Endodermal cell (in vitro differentiated cells): ENCODE measurements at regions not wholly inside any gene's neighbourhood (a gene's known extent, or its start where the extent isn't known, plus 50 kb on each side); places are given as distances from the start of the nearest gene placed in this dataset.

Experiments
- DNase-seq: peaks from one replicate; pipeline ENCODE4 v3.0.0-alpha.2; 2017
- H3K27ac ChIP-seq: 2 replicates; pipeline ENCODE4 v1.5.1; 2013; ENCODE audit warnings: mild to moderate bottlenecking, low read depth, low read length, moderate library complexity
- H3K27me3 ChIP-seq: 2 replicates; pipeline ENCODE4 v1.6.1; 2013; ENCODE audit warnings: mild to moderate bottlenecking, low read length, moderate library complexity; ENCODE audit not compliant: insufficient read depth, control insufficient read depth, poor library complexity, severe bottlenecking
- H3K36me3 ChIP-seq: 2 replicates; pipeline ENCODE4 v1.7.0; 2013; ENCODE audit warnings: mild to moderate bottlenecking, low read length, moderate library complexity; ENCODE audit not compliant: control insufficient read depth, insufficient read depth
- H3K4me1 ChIP-seq: one replicate; pipeline ENCODE4 v1.7.0; 2013; ENCODE audit warnings: low read length; ENCODE audit not compliant: control insufficient read depth, insufficient read depth
- H3K4me3 ChIP-seq: 2 replicates; pipeline ENCODE4 v1.5.1; 2013; ENCODE audit warnings: mild to moderate bottlenecking, low read length, moderate library complexity
- H3K9ac ChIP-seq: 2 replicates; pipeline ENCODE4 v1.6.1; 2013; ENCODE audit warnings: mild to moderate bottlenecking, low read length, moderate library complexity; ENCODE audit not compliant: poor library complexity, severe bottlenecking; ENCODE audit errors: extremely low read depth
- H3K9me3 ChIP-seq: 2 replicates; pipeline ENCODE4 v1.6.1; 2013; ENCODE audit warnings: mild to moderate bottlenecking, low read length, moderate library complexity; ENCODE audit not compliant: control insufficient read depth
- H3K27ac Mint-ChIP-seq: 2 replicates; pipeline ENCODE4 v1.8.0; 2020; ENCODE audit warnings: mixed read lengths
- H3K27me3 Mint-ChIP-seq: 2 replicates; pipeline ENCODE4 v1.8.0; 2021; ENCODE audit warnings: mild to moderate bottlenecking, mixed read lengths; ENCODE audit not compliant: insufficient read depth
- H3K36me3 Mint-ChIP-seq: 2 replicates; pipeline ENCODE4 v1.8.0; 2020; ENCODE audit warnings: low read depth, mixed read lengths
- H3K4me1 Mint-ChIP-seq: 2 replicates; pipeline ENCODE4 v1.8.0; 2020; ENCODE audit warnings: mixed read lengths
- H3K4me3 Mint-ChIP-seq: 2 replicates; pipeline ENCODE4 v1.8.0; 2020; ENCODE audit warnings: mild to moderate bottlenecking, moderate library complexity, mixed read lengths
- H3K9me3 Mint-ChIP-seq: 2 replicates; pipeline ENCODE4 v1.8.0; 2020; ENCODE audit warnings: mild to moderate bottlenecking, mixed read lengths
- WGBS, 2 experiments: methylation state at CpG; one replicate each; pipeline versions ENCODE4 v1.1.5 to v1.1.7; 2013; ENCODE audit warnings: missing lambda C conversion rate in 2 of 2, mixed read lengths in 1 of 2; ENCODE audit not compliant: insufficient coverage in 1 of 2, insufficient read length in 1 of 2; 5-methylcytosine and 5-hydroxymethylcytosine counted together
- TF ChIP-seq, protein P1 (sequence below): fragments of 200-600 bp; sonication (generic); conservative IDR thresholded peaks from 2 replicates; pipeline ENCODE4 v1.5.0; 2021; ENCODE audit warnings: antibody characterized with exemption, mild to moderate bottlenecking

DNA sequence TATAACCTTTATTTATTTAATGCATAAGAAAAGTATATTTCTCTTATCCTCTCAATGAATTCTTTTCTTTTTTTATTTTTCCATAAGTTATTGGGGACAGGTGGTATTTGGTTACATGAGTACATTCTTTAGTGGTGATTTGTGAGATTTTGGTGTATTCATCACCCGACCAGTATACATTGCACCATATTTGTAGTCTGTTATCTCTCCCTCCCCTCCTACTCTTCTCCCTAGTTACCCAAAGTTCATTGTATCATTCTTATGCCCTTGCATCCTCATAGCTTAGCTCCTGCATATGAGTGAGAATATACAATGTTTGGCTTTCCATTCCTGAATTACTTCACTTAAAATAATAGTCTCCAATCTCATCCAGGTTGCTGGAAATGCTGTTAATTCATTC lies 1900.0 kb upstream of the SEL1L start:
- Histone ChIP-seq H3K27me3 (no peaks in the 10 kb centered on the region), H3K9me3 (no peaks in the 10 kb centered on the region), H3K36me3 (no peaks in the 10 kb centered on the region), H3K4me1 (no peaks in the 10 kb centered on the region), H3K4me3 (no peak overlapping the region), H3K9ac (no peak overlapping the region), H3K27ac (no peak overlapping the region)
- no peaks in the 10 kb centered on the region for H3K9me3 Mint-ChIP-seq
- no peaks in the 10 kb centered on the region for H3K27me3 Mint-ChIP-seq
- no peak overlapping the region for H3K4me3 Mint-ChIP-seq
- H3K4me1 Mint-ChIP-seq: no peaks in the 10 kb centered on the region
- no peak for DNase-seq
- 83% methylated on average over 1 of the region's 1 CpG; no CpG with 5 or more reads in 1 of the 2 experiments for WGBS, 2 experiments
- TF ChIP-seq, protein P1, sequence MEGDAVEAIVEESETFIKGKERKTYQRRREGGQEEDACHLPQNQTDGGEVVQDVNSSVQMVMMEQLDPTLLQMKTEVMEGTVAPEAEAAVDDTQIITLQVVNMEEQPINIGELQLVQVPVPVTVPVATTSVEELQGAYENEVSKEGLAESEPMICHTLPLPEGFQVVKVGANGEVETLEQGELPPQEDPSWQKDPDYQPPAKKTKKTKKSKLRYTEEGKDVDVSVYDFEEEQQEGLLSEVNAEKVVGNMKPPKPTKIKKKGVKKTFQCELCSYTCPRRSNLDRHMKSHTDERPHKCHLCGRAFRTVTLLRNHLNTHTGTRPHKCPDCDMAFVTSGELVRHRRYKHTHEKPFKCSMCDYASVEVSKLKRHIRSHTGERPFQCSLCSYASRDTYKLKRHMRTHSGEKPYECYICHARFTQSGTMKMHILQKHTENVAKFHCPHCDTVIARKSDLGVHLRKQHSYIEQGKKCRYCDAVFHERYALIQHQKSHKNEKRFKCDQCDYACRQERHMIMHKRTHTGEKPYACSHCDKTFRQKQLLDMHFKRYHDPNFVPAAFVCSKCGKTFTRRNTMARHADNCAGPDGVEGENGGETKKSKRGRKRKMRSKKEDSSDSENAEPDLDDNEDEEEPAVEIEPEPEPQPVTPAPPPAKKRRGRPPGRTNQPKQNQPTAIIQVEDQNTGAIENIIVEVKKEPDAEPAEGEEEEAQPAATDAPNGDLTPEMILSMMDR: no peak
- no peaks in the 10 kb centered on the region for H3K36me3 Mint-ChIP-seq
- no peak overlapping the region for H3K27ac Mint-ChIP-seq

DNA sequence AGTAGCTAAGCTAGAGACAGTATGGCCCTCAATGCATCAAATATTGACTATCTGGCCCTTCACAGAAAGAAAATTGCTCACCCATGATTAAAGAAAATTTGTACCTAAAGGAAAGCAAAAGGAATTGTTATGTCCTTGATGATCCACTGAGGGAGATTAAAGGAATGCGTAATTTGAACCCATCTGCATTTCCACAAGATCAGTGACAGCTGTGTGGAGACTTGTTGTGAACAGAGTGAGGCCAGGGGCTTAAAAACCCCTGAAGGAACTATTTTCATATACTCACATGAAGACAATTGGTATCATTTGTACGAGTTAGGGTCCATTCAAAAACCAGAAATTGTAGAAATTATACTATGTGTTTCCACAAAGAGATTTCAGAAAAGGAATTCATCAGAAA lies 1908.1 kb upstream of the SEL1L start:
- Mint-ChIP-seq H3K9me3 (no peaks in the 10 kb centered on the region), H3K4me3 (no peak overlapping the region), H3K36me3 (no peaks in the 10 kb centered on the region), H3K27ac (no peak overlapping the region), H3K27me3 (no peaks in the 10 kb centered on the region), H3K4me1 (peaks cover 3% of the 10 kb centered on the region)
- TF ChIP-seq, protein P1: no peak
- H3K4me1 ChIP-seq: no peaks in the 10 kb centered on the region
- no peak overlapping the region for H3K9ac ChIP-seq
- H3K27me3 ChIP-seq: no peaks in the 10 kb centered on the region
- H3K4me3 ChIP-seq: no peak overlapping the region
- peaks cover 5% of the 10 kb centered on the region for H3K9me3 ChIP-seq
- no peak overlapping the region for H3K27ac ChIP-seq
- 88 to 94% methylated on average over 2 of the region's 2 CpGs for WGBS, 2 experiments
- H3K36me3 ChIP-seq: no peaks in the 10 kb centered on the region
- no peak for DNase-seq

- H3K4me3 ChIP-seq: peak overlapping the region; percentile 73
- Mint-ChIP-seq H3K4me1 (no peaks in the 10 kb centered on the region), H3K27me3 (no peaks in the 10 kb centered on the region), H3K27ac (no peak overlapping the region), H3K9me3 (peaks cover 91% of the 10 kb centered on the region), H3K4me3 (no peak overlapping the region), H3K36me3 (peaks cover 37% of the 10 kb centered on the region)
- H3K27me3 ChIP-seq: no peaks in the 10 kb centered on the region
- no peak overlapping the region for H3K27ac ChIP-seq
- TF ChIP-seq, protein P1: no peak
- H3K9me3 ChIP-seq: peaks cover 97% of the 10 kb centered on the region
- H3K9ac ChIP-seq: no peak overlapping the region
- DNase-seq: no peak
- peaks cover 18% of the 10 kb centered on the region for H3K36me3 ChIP-seq
- no peaks in the 10 kb centered on the region for H3K4me1 ChIP-seq
- 94 to 100% methylated on average over 1 to 3 of the region's 3 CpGs for WGBS, 2 experiments
Measured at GRCh38 chr14:83455561-83455960, 1921.9 kb upstream of the SEL1L start.
